H1 (cell line): ENCODE measurements at regions not wholly inside any gene's neighbourhood (a gene's known extent, or its start where the extent isn't known, plus 50 kb on each side); places are given as distances from the start of the nearest gene placed in this dataset.

Experiments
- TF ChIP-seq, protein P1 (sequence below): fragments of 300-600 bp; sonication (generic); IDR thresholded peaks from 2 replicates; pipeline ENCODE4 v1.7.1; 2012; ENCODE audit warnings: low read length, moderate library complexity, mild to moderate bottlenecking, inconsistent platforms; ENCODE audit not compliant: insufficient replicate concordance

DNA sequence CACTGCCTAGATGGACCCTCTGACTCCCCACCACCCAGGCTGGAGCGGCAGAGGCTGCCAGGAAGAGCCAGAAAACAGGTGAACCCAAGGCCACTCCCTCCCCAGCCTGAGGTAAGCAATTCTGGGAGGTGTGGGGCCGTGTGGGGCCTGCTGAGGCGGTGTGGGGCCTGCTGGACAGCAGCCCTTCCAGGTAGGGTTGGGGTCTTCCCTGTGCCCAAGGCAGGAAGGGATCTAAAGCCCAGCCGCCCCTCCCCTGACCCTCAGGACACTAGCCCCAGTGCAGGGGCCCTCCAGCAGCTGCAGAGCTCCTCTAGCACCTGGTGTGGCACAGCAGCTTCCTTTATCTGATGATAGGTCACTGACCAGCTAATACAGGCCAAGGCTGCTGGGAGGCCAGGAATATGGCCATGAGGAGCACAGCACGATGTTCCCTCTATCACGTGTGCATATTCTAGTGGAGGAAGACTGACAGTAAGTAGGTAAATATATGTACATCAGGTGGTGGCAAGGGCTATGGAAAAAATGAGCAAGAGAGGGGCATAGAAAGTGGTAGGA lies 86.9 kb downstream of the IER5 start (continued):
- TF ChIP-seq, protein P1, sequence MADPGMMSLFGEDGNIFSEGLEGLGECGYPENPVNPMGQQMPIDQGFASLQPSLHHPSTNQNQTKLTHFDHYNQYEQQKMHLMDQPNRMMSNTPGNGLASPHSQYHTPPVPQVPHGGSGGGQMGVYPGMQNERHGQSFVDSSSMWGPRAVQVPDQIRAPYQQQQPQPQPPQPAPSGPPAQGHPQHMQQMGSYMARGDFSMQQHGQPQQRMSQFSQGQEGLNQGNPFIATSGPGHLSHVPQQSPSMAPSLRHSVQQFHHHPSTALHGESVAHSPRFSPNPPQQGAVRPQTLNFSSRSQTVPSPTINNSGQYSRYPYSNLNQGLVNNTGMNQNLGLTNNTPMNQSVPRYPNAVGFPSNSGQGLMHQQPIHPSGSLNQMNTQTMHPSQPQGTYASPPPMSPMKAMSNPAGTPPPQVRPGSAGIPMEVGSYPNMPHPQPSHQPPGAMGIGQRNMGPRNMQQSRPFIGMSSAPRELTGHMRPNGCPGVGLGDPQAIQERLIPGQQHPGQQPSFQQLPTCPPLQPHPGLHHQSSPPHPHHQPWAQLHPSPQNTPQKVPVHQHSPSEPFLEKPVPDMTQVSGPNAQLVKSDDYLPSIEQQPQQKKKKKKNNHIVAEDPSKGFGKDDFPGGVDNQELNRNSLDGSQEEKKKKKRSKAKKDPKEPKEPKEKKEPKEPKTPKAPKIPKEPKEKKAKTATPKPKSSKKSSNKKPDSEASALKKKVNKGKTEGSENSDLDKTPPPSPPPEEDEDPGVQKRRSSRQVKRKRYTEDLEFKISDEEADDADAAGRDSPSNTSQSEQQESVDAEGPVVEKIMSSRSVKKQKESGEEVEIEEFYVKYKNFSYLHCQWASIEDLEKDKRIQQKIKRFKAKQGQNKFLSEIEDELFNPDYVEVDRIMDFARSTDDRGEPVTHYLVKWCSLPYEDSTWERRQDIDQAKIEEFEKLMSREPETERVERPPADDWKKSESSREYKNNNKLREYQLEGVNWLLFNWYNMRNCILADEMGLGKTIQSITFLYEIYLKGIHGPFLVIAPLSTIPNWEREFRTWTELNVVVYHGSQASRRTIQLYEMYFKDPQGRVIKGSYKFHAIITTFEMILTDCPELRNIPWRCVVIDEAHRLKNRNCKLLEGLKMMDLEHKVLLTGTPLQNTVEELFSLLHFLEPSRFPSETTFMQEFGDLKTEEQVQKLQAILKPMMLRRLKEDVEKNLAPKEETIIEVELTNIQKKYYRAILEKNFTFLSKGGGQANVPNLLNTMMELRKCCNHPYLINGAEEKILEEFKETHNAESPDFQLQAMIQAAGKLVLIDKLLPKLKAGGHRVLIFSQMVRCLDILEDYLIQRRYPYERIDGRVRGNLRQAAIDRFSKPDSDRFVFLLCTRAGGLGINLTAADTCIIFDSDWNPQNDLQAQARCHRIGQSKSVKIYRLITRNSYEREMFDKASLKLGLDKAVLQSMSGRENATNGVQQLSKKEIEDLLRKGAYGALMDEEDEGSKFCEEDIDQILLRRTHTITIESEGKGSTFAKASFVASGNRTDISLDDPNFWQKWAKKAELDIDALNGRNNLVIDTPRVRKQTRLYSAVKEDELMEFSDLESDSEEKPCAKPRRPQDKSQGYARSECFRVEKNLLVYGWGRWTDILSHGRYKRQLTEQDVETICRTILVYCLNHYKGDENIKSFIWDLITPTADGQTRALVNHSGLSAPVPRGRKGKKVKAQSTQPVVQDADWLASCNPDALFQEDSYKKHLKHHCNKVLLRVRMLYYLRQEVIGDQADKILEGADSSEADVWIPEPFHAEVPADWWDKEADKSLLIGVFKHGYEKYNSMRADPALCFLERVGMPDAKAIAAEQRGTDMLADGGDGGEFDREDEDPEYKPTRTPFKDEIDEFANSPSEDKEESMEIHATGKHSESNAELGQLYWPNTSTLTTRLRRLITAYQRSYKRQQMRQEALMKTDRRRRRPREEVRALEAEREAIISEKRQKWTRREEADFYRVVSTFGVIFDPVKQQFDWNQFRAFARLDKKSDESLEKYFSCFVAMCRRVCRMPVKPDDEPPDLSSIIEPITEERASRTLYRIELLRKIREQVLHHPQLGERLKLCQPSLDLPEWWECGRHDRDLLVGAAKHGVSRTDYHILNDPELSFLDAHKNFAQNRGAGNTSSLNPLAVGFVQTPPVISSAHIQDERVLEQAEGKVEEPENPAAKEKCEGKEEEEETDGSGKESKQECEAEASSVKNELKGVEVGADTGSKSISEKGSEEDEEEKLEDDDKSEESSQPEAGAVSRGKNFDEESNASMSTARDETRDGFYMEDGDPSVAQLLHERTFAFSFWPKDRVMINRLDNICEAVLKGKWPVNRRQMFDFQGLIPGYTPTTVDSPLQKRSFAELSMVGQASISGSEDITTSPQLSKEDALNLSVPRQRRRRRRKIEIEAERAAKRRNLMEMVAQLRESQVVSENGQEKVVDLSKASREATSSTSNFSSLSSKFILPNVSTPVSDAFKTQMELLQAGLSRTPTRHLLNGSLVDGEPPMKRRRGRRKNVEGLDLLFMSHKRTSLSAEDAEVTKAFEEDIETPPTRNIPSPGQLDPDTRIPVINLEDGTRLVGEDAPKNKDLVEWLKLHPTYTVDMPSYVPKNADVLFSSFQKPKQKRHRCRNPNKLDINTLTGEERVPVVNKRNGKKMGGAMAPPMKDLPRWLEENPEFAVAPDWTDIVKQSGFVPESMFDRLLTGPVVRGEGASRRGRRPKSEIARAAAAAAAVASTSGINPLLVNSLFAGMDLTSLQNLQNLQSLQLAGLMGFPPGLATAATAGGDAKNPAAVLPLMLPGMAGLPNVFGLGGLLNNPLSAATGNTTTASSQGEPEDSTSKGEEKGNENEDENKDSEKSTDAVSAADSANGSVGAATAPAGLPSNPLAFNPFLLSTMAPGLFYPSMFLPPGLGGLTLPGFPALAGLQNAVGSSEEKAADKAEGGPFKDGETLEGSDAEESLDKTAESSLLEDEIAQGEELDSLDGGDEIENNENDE, result no peak
- TF ChIP-seq, all 59 proteins: peak for 0
